DMS79 treated with DMSO at 0.1 percent for 48 hours (cell line): ENCODE measurements at regions not wholly inside any gene's neighbourhood (a gene's known extent, or its start where the extent isn't known, plus 50 kb on each side); places are given as distances from the start of the nearest gene placed in this dataset.

Source experiments
- DNase-seq: peaks from one replicate; lab custom pipeline; 2025; lab: John Stamatoyannopoulos, UW

GRCh38 chr4:126776361-126776760, 856.4 kb upstream of the INTU start:
- no peak for DNase-seq

- DNase-seq = no peak
Measured at GRCh38 chr4:126777649-126778048, 855.1 kb upstream of the INTU start.

- no peak for DNase-seq
Measured at GRCh38 chr4:126778348-126778747, 854.4 kb upstream of the INTU start.

GRCh38 chr4:126779001-126779400, 853.8 kb upstream of the INTU start:
- no peak for DNase-seq

GRCh38 chr4:126779436-126780166, 853.2 kb upstream of the INTU start:
- DNase-seq = no peak

GRCh38 chr4:126783191-126783590, 849.6 kb upstream of the INTU start:
- no peak for DNase-seq

GRCh38 chr4:126784966-126785580, 847.7 kb upstream of the INTU start:
- no peak for DNase-seq

GRCh38 chr4:126790633-126791032, 842.1 kb upstream of the INTU start:
- DNase-seq = no peak

- no peak for DNase-seq
Measured at GRCh38 chr4:126794363-126794762, 838.4 kb upstream of the INTU start.

- DNase-seq = no peak
Measured at GRCh38 chr4:126798214-126798613, 834.5 kb upstream of the INTU start.

- DNase-seq = no peak
Measured at GRCh38 chr4:126799416-126799815, 833.3 kb upstream of the INTU start.

GRCh38 chr4:126799971-126800574, 832.7 kb upstream of the INTU start:
- DNase-seq = no peak

GRCh38 chr4:126800575-126801141, 832.1 kb upstream of the INTU start:
- no peak for DNase-seq

- DNase-seq = no peak
Measured at GRCh38 chr4:126807132-126807531, 825.6 kb upstream of the INTU start.

- DNase-seq = no peak
Measured at GRCh38 chr4:126812076-126812475, 820.7 kb upstream of the INTU start.

GRCh38 chr4:126820631-126821030, 812.1 kb upstream of the INTU start:
- DNase-seq = no peak

- no peak for DNase-seq
Measured at GRCh38 chr4:126821152-126821551, 811.6 kb upstream of the INTU start.

GRCh38 chr4:126825083-126825482, 807.7 kb upstream of the INTU start:
- no peak for DNase-seq

- DNase-seq = no peak
Measured at GRCh38 chr4:126827669-126828068, 805.1 kb upstream of the INTU start.

- DNase-seq = no peak
Measured at GRCh38 chr4:126834854-126835253, 797.9 kb upstream of the INTU start.

GRCh38 chr4:126838941-126839679, 793.6 kb upstream of the INTU start:
- DNase-seq = no peak

GRCh38 chr4:126843492-126844067, 789.2 kb upstream of the INTU start:
- no peak for DNase-seq
